Liver (tissue), 7 donors: ENCODE measurements at regions not wholly inside any gene's neighbourhood (a gene's known extent, or its start where the extent isn't known, plus 50 kb on each side); places are given as distances from the start of the nearest gene placed in this dataset.

Experiments
- DNase-seq: peaks from one replicate; pipeline ENCODE4 v3.0.0-alpha.2; 2017; ENCODE audit warnings: low spot score
- H3K27ac ChIP-seq, 2 donors: one replicate each; pipeline ENCODE4 v1.7.0; 2013; ENCODE audit warnings: inconsistent platforms in 2 of 2, low read length in 2 of 2, control low read depth in 1 of 2, low read depth in 1 of 2, mild to moderate bottlenecking in 1 of 2
- H3K27me3 ChIP-seq, 4 donors: one replicate each; pipeline versions ENCODE4 v1.6.1 to v1.7.0; 2013; ENCODE audit warnings: low read length in 3 of 4, inconsistent platforms in 1 of 4, mild to moderate bottlenecking in 1 of 4, moderate library complexity in 1 of 4; ENCODE audit not compliant: control insufficient read depth in 4 of 4, insufficient read depth in 4 of 4
- H3K36me3 ChIP-seq, 4 donors: one replicate each; pipeline versions ENCODE4 v1.6.1 to v1.7.0; 2013; ENCODE audit warnings: low read length in 3 of 4, mild to moderate bottlenecking in 3 of 4, low read depth in 1 of 4, moderate library complexity in 1 of 4; ENCODE audit not compliant: control insufficient read depth in 4 of 4, insufficient read depth in 3 of 4
- H3K4me1 ChIP-seq, 4 donors: one replicate each; pipeline versions ENCODE4 v1.6.1 to v1.7.0; 2013; ENCODE audit warnings: low read length in 3 of 4, mild to moderate bottlenecking in 3 of 4, moderate library complexity in 1 of 4; ENCODE audit not compliant: control insufficient read depth in 4 of 4, insufficient read depth in 4 of 4
- H3K4me3 ChIP-seq, 3 donors: one replicate each; pipeline versions ENCODE4 v1.6.1 to v1.7.0; 2013; ENCODE audit warnings: low read length in 3 of 3, control low read depth in 1 of 3, low read depth in 1 of 3, mild to moderate bottlenecking in 1 of 3
- H3K9ac ChIP-seq, 2 donors: one replicate each; pipeline ENCODE4 v1.7.0; 2013; ENCODE audit warnings: low read length in 2 of 2, mild to moderate bottlenecking in 2 of 2, moderate library complexity in 2 of 2, control low read depth in 1 of 2, low read depth in 1 of 2
- H3K9me3 ChIP-seq, 4 donors: one replicate each; pipeline versions ENCODE4 v1.6.1 to v1.7.0; 2013; ENCODE audit warnings: low read length in 3 of 4; ENCODE audit not compliant: control insufficient read depth in 4 of 4
- FOXA1 ChIP-seq: IDR thresholded peaks from 2 replicates; pipeline ENCODE4 v1.6.1; 2016; ENCODE audit warnings: antibody characterized with exemption
- FOXA2 ChIP-seq: IDR thresholded peaks from 2 replicates; pipeline ENCODE4 v1.6.1; 2016; ENCODE audit warnings: antibody characterized with exemption
- HNF4A ChIP-seq, 2 donors: conservative IDR thresholded peaks; 2 replicates each; pipeline ENCODE4 v1.6.1; 2016; ENCODE audit warnings: antibody characterized with exemption in 2 of 2, mild to moderate bottlenecking in 2 of 2
- HNF4G ChIP-seq: IDR thresholded peaks from 2 replicates; pipeline ENCODE4 v1.6.1; 2016; ENCODE audit warnings: antibody characterized with exemption
- JUND ChIP-seq, 2 donors: IDR thresholded peaks; 2 replicates each; pipeline ENCODE4 v1.6.1; 2016; ENCODE audit warnings: antibody characterized with exemption in 2 of 2
- REST ChIP-seq: IDR thresholded peaks from 2 replicates; pipeline ENCODE4 v1.6.1; 2016; ENCODE audit warnings: antibody characterized with exemption, mild to moderate bottlenecking
- RXRA ChIP-seq, 2 donors: IDR thresholded peaks; 2 replicates each; pipeline ENCODE4 v1.6.1; 2017 to 2018; ENCODE audit warnings: antibody characterized with exemption in 2 of 2, mild to moderate bottlenecking in 1 of 2
- TAF1 ChIP-seq: conservative IDR thresholded peaks from 2 replicates; pipeline ENCODE4 v1.6.1; 2016; ENCODE audit warnings: antibody characterized with exemption, mild to moderate bottlenecking
- TF ChIP-seq, protein P1 (sequence below): IDR thresholded peaks from 2 replicates; pipeline ENCODE4 v1.6.1; 2016; ENCODE audit warnings: antibody characterized with exemption
- TF ChIP-seq, protein P2 (sequence below): fragments of 150-350 bp; IDR thresholded peaks from 2 replicates; pipeline ENCODE4 v1.5.1; 2017; ENCODE audit warnings: improper control_type of control experiment, low read depth, low read length; ENCODE audit not compliant: missing input control
- TF ChIP-seq, protein P3 (sequence below): IDR thresholded peaks from 2 replicates; pipeline ENCODE4 v1.6.1; 2016; ENCODE audit warnings: antibody characterized with exemption
- donor health status: healthy.
- donor health status: healthy.
- donor health status: healthy.
- donor health status: healthy.

DNA sequence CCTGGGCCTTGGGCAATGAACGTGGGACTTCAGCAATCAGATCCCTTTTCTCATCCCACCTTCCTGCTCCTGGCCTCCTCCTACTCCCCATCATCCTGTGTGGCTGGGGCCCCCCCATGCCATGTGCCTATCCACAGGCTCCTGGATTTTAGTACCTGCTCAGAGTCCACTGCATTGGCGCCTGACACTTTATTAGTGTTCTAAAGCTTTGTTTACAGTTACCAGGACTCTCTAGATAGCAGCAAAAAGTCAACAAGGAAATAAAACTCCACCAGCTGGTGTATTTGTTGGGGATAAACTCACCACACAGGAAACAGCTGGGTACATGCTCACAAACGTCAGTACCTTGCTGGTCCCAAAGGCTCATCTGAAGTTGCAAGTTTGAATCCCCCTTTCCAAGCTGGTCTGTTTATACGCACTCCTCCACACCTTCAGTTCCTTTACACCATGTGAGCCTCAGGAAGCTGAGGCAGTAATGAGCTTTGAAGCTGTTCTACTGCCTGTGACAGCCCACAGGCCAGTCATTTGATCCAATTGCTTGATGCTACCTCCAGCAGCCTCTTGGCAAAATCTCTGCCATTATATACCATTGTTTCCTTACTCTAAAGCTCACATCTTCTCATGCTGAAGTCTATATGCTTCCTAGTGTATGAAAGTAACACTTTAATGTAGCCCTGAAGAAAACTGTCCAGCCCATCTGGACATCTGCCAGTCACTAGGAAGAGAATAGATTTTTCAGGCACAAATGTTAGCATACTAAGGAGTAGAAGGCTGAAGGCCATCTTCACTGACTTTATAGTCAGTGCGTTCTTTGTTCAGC is 76.6 kb downstream of the ANKEF1 start (continued):
- TF ChIP-seq REST: peak; percentile 85
- TF ChIP-seq, protein P1, sequence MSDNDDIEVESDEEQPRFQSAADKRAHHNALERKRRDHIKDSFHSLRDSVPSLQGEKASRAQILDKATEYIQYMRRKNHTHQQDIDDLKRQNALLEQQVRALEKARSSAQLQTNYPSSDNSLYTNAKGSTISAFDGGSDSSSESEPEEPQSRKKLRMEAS: peak; percentile 99
- TF ChIP-seq HNF4A (conservative IDR thresholded peaks at IDR 0.05): peak; percentile 97 to 98

- Histone ChIP-seq H3K27me3 (no peaks in the 10 kb centered on the region), H3K9me3 (no peaks in the 10 kb centered on the region), H3K4me1 (peaks cover 7 to 30% (median 28%) of the 10 kb centered on the region in 4 donors), H3K36me3 (no peaks in the 10 kb centered on the region), H3K4me3 (no peak overlapping the region), H3K27ac (peak overlapping the region; percentile 84 to 90), H3K9ac (no peak overlapping the region)
- TF ChIP-seq RXRA (IDR thresholded peaks at IDR 0.05): no peak
- no peak for TF ChIP-seq FOXA2
- TF ChIP-seq, protein P2, sequence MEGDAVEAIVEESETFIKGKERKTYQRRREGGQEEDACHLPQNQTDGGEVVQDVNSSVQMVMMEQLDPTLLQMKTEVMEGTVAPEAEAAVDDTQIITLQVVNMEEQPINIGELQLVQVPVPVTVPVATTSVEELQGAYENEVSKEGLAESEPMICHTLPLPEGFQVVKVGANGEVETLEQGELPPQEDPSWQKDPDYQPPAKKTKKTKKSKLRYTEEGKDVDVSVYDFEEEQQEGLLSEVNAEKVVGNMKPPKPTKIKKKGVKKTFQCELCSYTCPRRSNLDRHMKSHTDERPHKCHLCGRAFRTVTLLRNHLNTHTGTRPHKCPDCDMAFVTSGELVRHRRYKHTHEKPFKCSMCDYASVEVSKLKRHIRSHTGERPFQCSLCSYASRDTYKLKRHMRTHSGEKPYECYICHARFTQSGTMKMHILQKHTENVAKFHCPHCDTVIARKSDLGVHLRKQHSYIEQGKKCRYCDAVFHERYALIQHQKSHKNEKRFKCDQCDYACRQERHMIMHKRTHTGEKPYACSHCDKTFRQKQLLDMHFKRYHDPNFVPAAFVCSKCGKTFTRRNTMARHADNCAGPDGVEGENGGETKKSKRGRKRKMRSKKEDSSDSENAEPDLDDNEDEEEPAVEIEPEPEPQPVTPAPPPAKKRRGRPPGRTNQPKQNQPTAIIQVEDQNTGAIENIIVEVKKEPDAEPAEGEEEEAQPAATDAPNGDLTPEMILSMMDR: no peak
- TF ChIP-seq HNF4A (conservative IDR thresholded peaks at IDR 0.05): no peak
- no peak for TF ChIP-seq REST
- TF ChIP-seq HNF4G: no peak
- no peak for TF ChIP-seq JUND (IDR thresholded peaks at IDR 0.05)
- TF ChIP-seq, protein P3, sequence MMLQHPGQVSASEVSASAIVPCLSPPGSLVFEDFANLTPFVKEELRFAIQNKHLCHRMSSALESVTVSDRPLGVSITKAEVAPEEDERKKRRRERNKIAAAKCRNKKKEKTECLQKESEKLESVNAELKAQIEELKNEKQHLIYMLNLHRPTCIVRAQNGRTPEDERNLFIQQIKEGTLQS: no peak
- TF ChIP-seq FOXA1: no peak
- TF ChIP-seq TAF1: no peak
- no peak for DNase-seq
Observed at GRCh38 chr20:10111959-10112250, 77.1 kb downstream of the ANKEF1 start.
